CD14-positive monocyte (primary cell): ENCODE measurements at regions not wholly inside any gene's neighbourhood (a gene's known extent, or its start where the extent isn't known, plus 50 kb on each side); places are given as distances from the start of the nearest gene placed in this dataset.
"Not testable (repeated sequence)": the region's sequence is repeated elsewhere in the genome, so short reads cannot be mapped to it uniquely, and the experiment has no call there.

Experiments used
- DNase-seq, 3 donors: peaks; one replicate each; pipeline ENCODE4 v3.0.0-alpha.2; 2011 to 2022
- H2AFZ ChIP-seq: 2 replicates; pipeline ENCODE4 v1.6.0; 2012; ENCODE audit warnings: mild to moderate bottlenecking, low read depth, low read length, inconsistent platforms; ENCODE audit not compliant: insufficient read depth, poor library complexity, severe bottlenecking
- H3K27ac ChIP-seq, 2 donors: 1 replicate in 1 of 2; 2 replicates in 1 of 2; pipeline ENCODE4 v1.5.1; 2012 to 2013; ENCODE audit warnings: low read length in 2 of 2, control low read depth in 1 of 2, inconsistent platforms in 1 of 2, low read depth in 1 of 2, mild to moderate bottlenecking in 1 of 2
- H3K27me3 ChIP-seq, 2 donors: one replicate each; pipeline versions ENCODE4 v1.6.0 to v1.6.1; 2011 to 2013; ENCODE audit warnings: low read length in 2 of 2; ENCODE audit not compliant: control insufficient read depth in 2 of 2, insufficient read depth in 2 of 2
- H3K36me3 ChIP-seq, 2 donors: replicated peaks in 1 of 2; 1 replicate in 1 of 2; 2 replicates in 1 of 2; pipeline versions ENCODE4 v1.5.1 to v1.6.1; 2012 to 2013; ENCODE audit warnings: low read length in 2 of 2, control low read depth in 1 of 2, inconsistent platforms in 1 of 2, mild to moderate bottlenecking in 1 of 2; ENCODE audit not compliant: insufficient read depth in 2 of 2, control insufficient read depth in 1 of 2
- H3K4me1 ChIP-seq, 2 donors: 1 replicate in 1 of 2; 2 replicates in 1 of 2; pipeline versions ENCODE4 v1.5.1 to v1.6.1; 2012 to 2013; ENCODE audit warnings: low read length in 2 of 2, control low read depth in 1 of 2, inconsistent platforms in 1 of 2, mild to moderate bottlenecking in 1 of 2, moderate library complexity in 1 of 2; ENCODE audit not compliant: insufficient read depth in 2 of 2, control insufficient read depth in 1 of 2
- H3K4me2 ChIP-seq: replicated peaks from 2 replicates; pipeline ENCODE3; 2012; ENCODE audit warnings: low read length, moderate library complexity, mild to moderate bottlenecking; ENCODE audit not compliant: poor library complexity, severe bottlenecking; ENCODE audit errors: extremely low read depth
- H3K4me3 ChIP-seq, 3 experiments: fragments of 200-600 bp in 1 of 3; sonication (generic) in 1 of 3; replicated peaks in 1 of 3; 1 replicate in 2 of 3; 2 replicates in 1 of 3; pipeline ENCODE4 v1.5.1; 2011 to 2013; ENCODE audit warnings: low read length in 3 of 3, mild to moderate bottlenecking in 3 of 3, control low read depth in 2 of 3, low read depth in 2 of 3, inconsistent platforms in 1 of 3, moderate library complexity in 1 of 3
- H3K79me2 ChIP-seq: 2 replicates; pipeline ENCODE4 v1.6.0; 2012; ENCODE audit warnings: mild to moderate bottlenecking, control low read depth, inconsistent platforms, low read length, moderate library complexity; ENCODE audit not compliant: insufficient read depth
- H3K9ac ChIP-seq: 2 replicates; pipeline ENCODE4 v1.6.0; 2017; ENCODE audit warnings: low read length, mild to moderate bottlenecking; ENCODE audit not compliant: insufficient read depth, poor library complexity, severe bottlenecking
- H3K9me3 ChIP-seq, 2 donors: replicated peaks in 1 of 2; 1 replicate in 1 of 2; 2 replicates in 1 of 2; pipeline versions ENCODE4 v1.5.1 to v1.6.1; 2012 to 2013; ENCODE audit warnings: low read length in 2 of 2, control low read depth in 1 of 2; ENCODE audit not compliant: control insufficient read depth in 1 of 2, insufficient read depth in 1 of 2
- H4K20me1 ChIP-seq: 2 replicates; pipeline ENCODE4 v1.6.0; 2012; ENCODE audit warnings: mild to moderate bottlenecking, low read length, control low read depth, moderate library complexity; ENCODE audit not compliant: insufficient read depth
- H3K27ac Mint-ChIP-seq, 7 donors: one replicate each; pipeline ENCODE4 v1.8.0; 2020; ENCODE audit warnings: mild to moderate bottlenecking in 7 of 7, mixed read lengths in 7 of 7, moderate library complexity in 6 of 7, inconsistent platforms in 2 of 7
- H3K27me3 Mint-ChIP-seq, 3 donors: one replicate each; pipeline ENCODE4 v1.8.0; 2021 to 2022; ENCODE audit warnings: low read depth in 3 of 3, mild to moderate bottlenecking in 3 of 3, mixed read lengths in 3 of 3, moderate library complexity in 3 of 3, inconsistent platforms in 1 of 3
- H3K36me3 Mint-ChIP-seq, 2 donors: one replicate each; pipeline ENCODE4 v1.8.0; 2020; ENCODE audit warnings: mixed read lengths in 2 of 2, inconsistent platforms in 1 of 2, mild to moderate bottlenecking in 1 of 2
- H3K4me1 Mint-ChIP-seq: one replicate; pipeline ENCODE4 v1.8.0; 2020; ENCODE audit warnings: mild to moderate bottlenecking, mixed read lengths
- H3K4me3 Mint-ChIP-seq, 2 donors: one replicate each; pipeline ENCODE4 v1.8.0; 2020; ENCODE audit warnings: mild to moderate bottlenecking in 2 of 2, mixed read lengths in 2 of 2, moderate library complexity in 1 of 2
- H3K9me3 Mint-ChIP-seq, 7 donors: one replicate each; pipeline ENCODE4 v1.8.0; 2020 to 2022; ENCODE audit warnings: mixed read lengths in 7 of 7, mild to moderate bottlenecking in 6 of 7, moderate library complexity in 6 of 7, inconsistent platforms in 2 of 7
- WGBS: methylation state at CpG from one replicate; pipeline ENCODE4 v1.1.5; 2013; ENCODE audit warnings: missing lambda C conversion rate; ENCODE audit not compliant: insufficient coverage; 5-methylcytosine and 5-hydroxymethylcytosine counted together
- intact Hi-C, 2 donors: fragments of 100-400 bp; cut with micrococcal nuclease; formaldehyde crosslinking; loops; one replicate each; pipeline versions ENCODE4 v1.15.0 to v1.15.1; 2023
- TF ChIP-seq, protein P1 (sequence below): fragments of 200-600 bp; IDR thresholded peaks from one replicate; pipeline ENCODE4 v1.8.0; 2022; ENCODE audit warnings: antibody characterized with exemption, mild to moderate bottlenecking

DNA sequence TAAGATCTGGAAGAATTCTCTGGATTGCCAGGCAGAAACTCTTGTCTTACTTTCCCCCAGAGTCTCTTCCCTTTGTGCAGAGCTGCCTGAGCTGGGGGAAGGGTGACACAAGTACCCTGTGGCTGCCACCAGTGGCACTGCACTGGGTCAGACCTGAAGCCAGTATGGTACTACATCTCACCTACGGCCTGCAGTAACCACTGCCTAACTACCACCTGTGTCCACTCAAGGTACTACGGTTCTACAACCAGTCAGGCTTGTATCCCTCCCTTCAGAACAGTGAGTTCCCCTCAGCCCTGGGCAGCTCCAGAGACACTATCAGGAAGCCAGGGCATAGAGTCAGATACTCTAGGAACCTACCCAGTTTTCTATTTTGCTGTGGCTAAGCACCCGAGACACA is 212.0 kb upstream of the POU5F2 start:
- intact Hi-C loops: no loop called here
- Histone ChIP-seq H3K9me3 (peaks cover 0 to 5% of the 10 kb centered on the region in 2 donors), H3K36me3 (peaks cover 0 to 26% of the 10 kb centered on the region in 2 donors), H3K4me2 (no peak overlapping the region), H3K9ac (no peak overlapping the region), H3K79me2 (no peaks in the 10 kb centered on the region), H2AFZ (no peak overlapping the region), H3K27ac (no peak overlapping the region), H4K20me1 (no peaks in the 10 kb centered on the region), H3K4me3 (no peak overlapping the region), H3K4me1 (no peaks in the 10 kb centered on the region), H3K27me3 (no peaks in the 10 kb centered on the region)
- TF ChIP-seq, protein P1, sequence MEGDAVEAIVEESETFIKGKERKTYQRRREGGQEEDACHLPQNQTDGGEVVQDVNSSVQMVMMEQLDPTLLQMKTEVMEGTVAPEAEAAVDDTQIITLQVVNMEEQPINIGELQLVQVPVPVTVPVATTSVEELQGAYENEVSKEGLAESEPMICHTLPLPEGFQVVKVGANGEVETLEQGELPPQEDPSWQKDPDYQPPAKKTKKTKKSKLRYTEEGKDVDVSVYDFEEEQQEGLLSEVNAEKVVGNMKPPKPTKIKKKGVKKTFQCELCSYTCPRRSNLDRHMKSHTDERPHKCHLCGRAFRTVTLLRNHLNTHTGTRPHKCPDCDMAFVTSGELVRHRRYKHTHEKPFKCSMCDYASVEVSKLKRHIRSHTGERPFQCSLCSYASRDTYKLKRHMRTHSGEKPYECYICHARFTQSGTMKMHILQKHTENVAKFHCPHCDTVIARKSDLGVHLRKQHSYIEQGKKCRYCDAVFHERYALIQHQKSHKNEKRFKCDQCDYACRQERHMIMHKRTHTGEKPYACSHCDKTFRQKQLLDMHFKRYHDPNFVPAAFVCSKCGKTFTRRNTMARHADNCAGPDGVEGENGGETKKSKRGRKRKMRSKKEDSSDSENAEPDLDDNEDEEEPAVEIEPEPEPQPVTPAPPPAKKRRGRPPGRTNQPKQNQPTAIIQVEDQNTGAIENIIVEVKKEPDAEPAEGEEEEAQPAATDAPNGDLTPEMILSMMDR: no peak
- H3K9me3 Mint-ChIP-seq: peaks cover 2 to 14% (median 4%) of the 10 kb centered on the region in 7 donors
- no peak overlapping the region for H3K4me3 Mint-ChIP-seq
- no peaks in the 10 kb centered on the region for H3K27me3 Mint-ChIP-seq
- H3K27ac Mint-ChIP-seq: peak overlapping the region in 2 of 7 donors; percentile 10 to 40
- H3K4me1 Mint-ChIP-seq: no peaks in the 10 kb centered on the region
- WGBS: 100% methylated on average over 3 of the region's 3 CpGs
- peaks cover 22 to 46% of the 10 kb centered on the region in 2 donors for H3K36me3 Mint-ChIP-seq
- DNase-seq: no peak

DNA sequence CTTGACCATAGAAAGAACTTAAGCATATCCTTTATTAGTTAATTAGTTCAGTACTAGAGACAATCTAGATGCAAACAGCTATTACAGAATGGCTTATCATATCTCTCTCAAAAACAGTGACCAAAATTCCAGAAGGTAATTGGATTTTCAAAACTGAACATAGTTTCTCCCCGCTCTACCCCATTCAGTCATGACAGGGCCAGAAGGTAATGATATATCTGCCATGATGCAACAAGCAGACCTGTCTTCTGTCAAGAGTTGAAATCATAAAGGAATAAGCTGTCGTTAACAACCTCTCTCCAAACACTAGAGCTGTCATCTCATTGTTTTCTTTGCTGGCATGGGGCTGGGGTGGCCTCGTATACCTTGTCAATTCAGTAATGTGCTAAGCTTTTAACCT is 200.5 kb upstream of the POU5F2 start:
- H3K4me1 ChIP-seq: no peaks in the 10 kb centered on the region
- H3K27ac ChIP-seq: no peak overlapping the region
- no peak overlapping the region for H3K9ac ChIP-seq
- H3K27me3 ChIP-seq: no peaks in the 10 kb centered on the region
- H2AFZ ChIP-seq: no peak overlapping the region
- no peak for DNase-seq
- no peaks in the 10 kb centered on the region for H3K79me2 ChIP-seq
- intact Hi-C loops: no loop called here
- no peaks in the 10 kb centered on the region for H3K9me3 ChIP-seq
- Mint-ChIP-seq H3K4me1 (no peaks in the 10 kb centered on the region), H3K4me3 (no peak overlapping the region), H3K9me3 (peaks cover 0 to 7% (median 0%) of the 10 kb centered on the region in 7 donors), H3K27me3 (no peaks in the 10 kb centered on the region), H3K27ac (no peak overlapping the region), H3K36me3 (no peaks in the 10 kb centered on the region)
- no peaks in the 10 kb centered on the region for H4K20me1 ChIP-seq
- no CpG with 5 or more reads among the region's 3 CpGs for WGBS
- TF ChIP-seq, protein P1: no peak
- H3K36me3 ChIP-seq: no peaks in the 10 kb centered on the region
- H3K4me2 ChIP-seq: no peak overlapping the region
- no peak overlapping the region for H3K4me3 ChIP-seq

DNA sequence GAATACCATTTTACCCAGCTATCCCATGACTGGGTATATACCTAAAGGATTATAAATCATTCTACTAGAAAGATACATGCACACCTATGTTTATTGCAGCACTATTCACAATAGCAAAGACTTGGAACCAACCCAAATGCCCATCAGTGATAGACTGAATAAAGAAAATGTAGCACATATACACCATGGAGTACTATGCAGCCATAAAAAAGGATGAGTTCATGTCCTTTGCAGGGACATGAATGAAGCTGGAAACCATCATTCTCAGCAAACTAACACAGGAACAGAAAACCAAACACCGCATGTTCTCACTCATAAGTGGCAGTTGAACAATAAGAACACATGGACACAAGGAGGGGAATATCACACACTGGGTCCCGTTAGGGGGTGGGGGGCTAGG is 191.9 kb upstream of the POU5F2 start:
- no CpG with 5 or more reads among the region's 2 CpGs for WGBS

More for the DNA sequence above, 191.9 kb upstream of the POU5F2 start:
- H3K4me1 ChIP-seq, H3K36me3 ChIP-seq, H3K27me3 ChIP-seq, H4K20me1 ChIP-seq, intact Hi-C loops, H3K27ac Mint-ChIP-seq, H3K4me1 Mint-ChIP-seq, H3K4me3 ChIP-seq, H3K9ac ChIP-seq, H3K36me3 Mint-ChIP-seq, H3K4me3 Mint-ChIP-seq, H3K79me2 ChIP-seq, H3K9me3 ChIP-seq, H2AFZ ChIP-seq, H3K27me3 Mint-ChIP-seq, DNase-seq, H3K27ac ChIP-seq, H3K4me2 ChIP-seq: not testable (repeated sequence)
- H3K9me3 Mint-ChIP-seq: peaks cover 0 to 10% (median 6%) of the 10 kb centered on the region in 7 donors
